B cell (primary cell): ENCODE measurements at regions not wholly inside any gene's neighbourhood (a gene's known extent, or its start where the extent isn't known, plus 50 kb on each side); places are given as distances from the start of the nearest gene placed in this dataset.

Source experiments
- ATAC-seq: fragments of 200-7000 bp; cut with Tn5 transposase; one replicate; pipeline ENCODE4 v1.10.0; 2021; ENCODE audit warnings: low read depth, mild to moderate bottlenecking, moderate number of reproducible peaks, moderate library complexity
- CTCF ChIA-PET: fragments of 350-600 bp; sonication (Branson Sonifier 250); formaldehyde crosslinking; loops from one replicate; lab custom pipeline; 2021; ENCODE audit warnings: antibody characterized with exemption, inconsistent platforms; lab: Charles Lee
- POLR2A ChIA-PET: fragments of 350-600 bp; sonication (Branson Sonifier 250); formaldehyde crosslinking; loops from one replicate; lab custom pipeline; 2021; ENCODE audit warnings: antibody characterized with exemption; lab: Charles Lee
- DNase-seq: peaks from one replicate; pipeline ENCODE4 v3.0.0; 2013
- H2AFZ ChIP-seq: 2 replicates; pipeline ENCODE4 v1.6.1; 2012; ENCODE audit warnings: mild to moderate bottlenecking, low read depth, low read length; ENCODE audit not compliant: insufficient read depth, poor library complexity, severe bottlenecking
- H3K27ac ChIP-seq, 2 donors: 1 replicate in 1 of 2; 2 replicates in 1 of 2; pipeline ENCODE4 v1.5.1; 2012 to 2013; ENCODE audit warnings: low read length in 2 of 2, mild to moderate bottlenecking in 2 of 2, moderate library complexity in 1 of 2
- H3K27me3 ChIP-seq, 4 experiments: fragments of 200-600 bp in 1 of 4; sonication (generic) in 1 of 4; replicated peaks in 1 of 4; 1 replicate in 2 of 4; 2 replicates in 2 of 4; pipeline versions ENCODE4 v1.6.1 to v1.7.0; 2013 to 2016; ENCODE audit warnings: low read length in 3 of 4, mild to moderate bottlenecking in 2 of 4, mixed read lengths in 1 of 4, moderate library complexity in 1 of 4; ENCODE audit not compliant: insufficient read depth in 4 of 4, control insufficient read depth in 3 of 4; ENCODE audit errors: control extremely low read depth in 1 of 4
- H3K36me3 ChIP-seq, 2 experiments: replicated peaks in 1 of 2; 1 replicate in 1 of 2; 2 replicates in 1 of 2; pipeline versions ENCODE4 v1.6.1 to v1.7.1; 2013; ENCODE audit warnings: low read length in 1 of 2; ENCODE audit not compliant: insufficient read depth in 2 of 2, control insufficient read depth in 1 of 2; ENCODE audit errors: control extremely low read depth in 1 of 2, extremely low read depth in 1 of 2
- H3K4me1 ChIP-seq, 2 donors: fragments of 200-600 bp in 1 of 2; sonication (generic) in 1 of 2; 1 replicate in 1 of 2; 2 replicates in 1 of 2; pipeline versions ENCODE4 v1.5.1 to v1.6.1; 2013 to 2017; ENCODE audit warnings: low read length in 2 of 2; ENCODE audit not compliant: control insufficient read depth in 2 of 2, insufficient read depth in 2 of 2
- H3K4me2 ChIP-seq: replicated peaks from 2 replicates; pipeline ENCODE3; 2012; ENCODE audit warnings: mild to moderate bottlenecking, low read depth, low read length; ENCODE audit not compliant: poor library complexity, severe bottlenecking
- H3K4me3 ChIP-seq, 5 experiments: fragments of 200-600 bp in 1 of 5; sonication (generic) in 1 of 5; 1 replicate in 3 of 5; 2 replicates in 2 of 5; pipeline versions ENCODE4 v1.5.1 to v1.7.0; 2011 to 2016; ENCODE audit warnings: low read length in 4 of 5, mild to moderate bottlenecking in 4 of 5, low read depth in 2 of 5, control low read depth in 1 of 5, moderate library complexity in 1 of 5; ENCODE audit not compliant: insufficient read depth in 1 of 5; ENCODE audit errors: control extremely low read depth in 1 of 5, extremely low read depth in 1 of 5
- H3K79me2 ChIP-seq: fragments of 200-600 bp; sonication (generic); one replicate; pipeline ENCODE4 v1.6.0; 2016; ENCODE audit warnings: low read length; ENCODE audit not compliant: control insufficient read depth, insufficient read depth
- H3K9ac ChIP-seq: fragments of 200-600 bp; sonication (generic); 2 replicates; pipeline ENCODE4 v1.6.1; 2017; ENCODE audit warnings: mild to moderate bottlenecking, low read length, moderate library complexity
- H3K9me3 ChIP-seq, 3 donors: one replicate each; pipeline versions ENCODE4 v1.6.1 to v1.7.1; 2013; ENCODE audit warnings: low read length in 2 of 3; ENCODE audit not compliant: control insufficient read depth in 2 of 3, insufficient read depth in 1 of 3; ENCODE audit errors: control extremely low read depth in 1 of 3
- H4K20me1 ChIP-seq: 2 replicates; pipeline ENCODE4 v1.6.0; 2012; ENCODE audit warnings: mild to moderate bottlenecking, low read length; ENCODE audit not compliant: insufficient read depth, control insufficient read depth, poor library complexity, severe bottlenecking
- H3K27ac Mint-ChIP-seq: one replicate; pipeline ENCODE4 v1.8.0; 2021; ENCODE audit warnings: mixed read lengths
- H3K27me3 Mint-ChIP-seq: one replicate; pipeline ENCODE4 v1.8.0; 2021; ENCODE audit warnings: mixed read lengths
- H3K4me1 Mint-ChIP-seq: one replicate; pipeline ENCODE4 v1.8.0; 2021; ENCODE audit warnings: mixed read lengths
- H3K4me3 Mint-ChIP-seq: one replicate; pipeline ENCODE4 v1.8.0; 2021; ENCODE audit warnings: mixed read lengths
- H3K9me3 Mint-ChIP-seq: one replicate; pipeline ENCODE4 v1.8.0; 2022; ENCODE audit warnings: mixed read lengths; ENCODE audit not compliant: insufficient read depth
- EZH2 ChIP-seq: IDR thresholded peaks from 2 replicates; pipeline ENCODE4 v1.6.1; 2012; ENCODE audit warnings: borderline replicate concordance, low read depth, mild to moderate bottlenecking, moderate library complexity, low read length; ENCODE audit not compliant: insufficient read depth, poor library complexity, severe bottlenecking
- WGBS: methylation state at CpG from one replicate; pipeline ENCODE4 v1.1.5; 2013; ENCODE audit warnings: missing lambda C conversion rate; ENCODE audit not compliant: insufficient coverage; 5-methylcytosine and 5-hydroxymethylcytosine counted together
- intact Hi-C: fragments of 100-400 bp; cut with micrococcal nuclease; formaldehyde crosslinking; loops from one replicate; pipeline ENCODE4 v1.10.0; 2022
- TF ChIP-seq, protein P1 (sequence below): fragments of 200-600 bp; IDR thresholded peaks from one replicate; pipeline ENCODE4 v1.8.0; 2022; ENCODE audit warnings: antibody characterized with exemption, mild to moderate bottlenecking

DNA sequence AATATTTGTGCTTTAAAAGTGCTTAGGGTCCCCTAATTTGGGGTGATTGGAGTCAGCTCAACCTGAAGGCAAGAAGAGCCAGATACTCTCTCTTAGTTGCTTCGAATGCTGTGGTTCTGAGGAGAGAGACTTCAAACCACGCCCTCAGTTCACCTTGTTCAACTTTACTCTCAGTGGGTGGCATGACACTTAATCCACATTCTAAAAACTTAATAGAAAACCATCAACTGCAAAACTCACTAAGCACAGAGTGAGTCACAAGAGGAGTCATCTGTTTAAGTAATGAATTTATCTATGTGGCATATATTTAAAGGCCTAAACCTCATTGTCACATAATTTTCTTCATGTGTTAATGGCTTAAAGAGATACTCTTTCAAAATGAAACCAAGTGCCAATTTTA is 99.5 kb upstream of the SLC4A4 start:
- H3K27ac ChIP-seq: no peak overlapping the region
- ATAC-seq (no peak), DNase-seq (no peak)
- WGBS: 60% methylated on average over 1 of the region's 2 CpGs
- no peak overlapping the region for H3K4me2 ChIP-seq
- no peaks in the 10 kb centered on the region for H4K20me1 ChIP-seq
- intact Hi-C loops: no loop called here
- no peaks in the 10 kb centered on the region for H3K9me3 ChIP-seq
- no peaks in the 10 kb centered on the region for H3K9me3 Mint-ChIP-seq
- POLR2A ChIA-PET: no interaction called here
- no peaks in the 10 kb centered on the region for H3K27me3 ChIP-seq
- H3K27me3 Mint-ChIP-seq: peaks cover 7% of the 10 kb centered on the region
- no peak overlapping the region for H2AFZ ChIP-seq
- no peaks in the 10 kb centered on the region for H3K4me1 Mint-ChIP-seq
- no peaks in the 10 kb centered on the region for H3K36me3 ChIP-seq
- H3K27ac Mint-ChIP-seq: no peak overlapping the region
- no peak for TF ChIP-seq EZH2
- TF ChIP-seq, protein P1, sequence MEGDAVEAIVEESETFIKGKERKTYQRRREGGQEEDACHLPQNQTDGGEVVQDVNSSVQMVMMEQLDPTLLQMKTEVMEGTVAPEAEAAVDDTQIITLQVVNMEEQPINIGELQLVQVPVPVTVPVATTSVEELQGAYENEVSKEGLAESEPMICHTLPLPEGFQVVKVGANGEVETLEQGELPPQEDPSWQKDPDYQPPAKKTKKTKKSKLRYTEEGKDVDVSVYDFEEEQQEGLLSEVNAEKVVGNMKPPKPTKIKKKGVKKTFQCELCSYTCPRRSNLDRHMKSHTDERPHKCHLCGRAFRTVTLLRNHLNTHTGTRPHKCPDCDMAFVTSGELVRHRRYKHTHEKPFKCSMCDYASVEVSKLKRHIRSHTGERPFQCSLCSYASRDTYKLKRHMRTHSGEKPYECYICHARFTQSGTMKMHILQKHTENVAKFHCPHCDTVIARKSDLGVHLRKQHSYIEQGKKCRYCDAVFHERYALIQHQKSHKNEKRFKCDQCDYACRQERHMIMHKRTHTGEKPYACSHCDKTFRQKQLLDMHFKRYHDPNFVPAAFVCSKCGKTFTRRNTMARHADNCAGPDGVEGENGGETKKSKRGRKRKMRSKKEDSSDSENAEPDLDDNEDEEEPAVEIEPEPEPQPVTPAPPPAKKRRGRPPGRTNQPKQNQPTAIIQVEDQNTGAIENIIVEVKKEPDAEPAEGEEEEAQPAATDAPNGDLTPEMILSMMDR: no peak
- H3K4me3 Mint-ChIP-seq: no peak overlapping the region
- H3K4me3 ChIP-seq: no peak overlapping the region
- CTCF ChIA-PET: interaction anchor here (2.5 kb wide), 1 partner anchor 10 kb away, joined by 6 read pairs; no protein-coding TSS in a partner anchor
- no peak overlapping the region for H3K9ac ChIP-seq
- H3K4me1 ChIP-seq: no peaks in the 10 kb centered on the region
- H3K79me2 ChIP-seq: no peaks in the 10 kb centered on the region

DNA sequence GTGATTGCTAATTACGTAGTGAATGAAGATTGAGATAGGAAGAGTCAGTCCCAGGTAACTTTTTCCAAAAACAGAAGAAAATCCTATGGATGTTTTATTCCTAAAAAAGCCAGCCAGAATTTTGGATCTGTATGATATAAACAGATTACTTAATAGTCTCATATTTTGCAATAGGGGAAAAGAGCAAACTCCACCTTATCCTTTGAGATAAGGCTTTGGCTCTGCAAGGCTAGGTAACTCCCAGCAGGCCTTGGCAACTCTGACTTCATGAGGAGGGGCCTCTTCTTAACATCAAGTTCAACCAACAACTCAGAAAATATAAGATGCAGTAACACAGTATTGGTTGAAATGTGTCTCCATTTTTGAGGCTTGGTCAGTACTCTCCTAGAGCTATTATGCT is 98.7 kb upstream of the SLC4A4 start:
- WGBS: no CpG with 5 or more reads among the region's 1 CpG
- H3K4me3 ChIP-seq: no peak overlapping the region
- DNase-seq (no peak), ATAC-seq (no peak)
- Mint-ChIP-seq H3K4me3 (no peak overlapping the region), H3K4me1 (no peaks in the 10 kb centered on the region), H3K27me3 (peaks cover 7% of the 10 kb centered on the region), H3K9me3 (no peaks in the 10 kb centered on the region), H3K27ac (no peak overlapping the region)
- H3K9ac ChIP-seq: no peak overlapping the region
- no peak overlapping the region for H3K27ac ChIP-seq
- no peaks in the 10 kb centered on the region for H3K36me3 ChIP-seq
- intact Hi-C loops: no loop called here
- H3K4me1 ChIP-seq: no peaks in the 10 kb centered on the region
- H3K27me3 ChIP-seq: no peaks in the 10 kb centered on the region
- CTCF ChIA-PET: interaction anchor here (0.6 kb wide), 1 partner anchor 233 kb away, joined by 3 read pairs; no protein-coding TSS in a partner anchor
- H2AFZ ChIP-seq: no peak overlapping the region
- no peak for TF ChIP-seq EZH2
- TF ChIP-seq, protein P1: no peak
- H3K79me2 ChIP-seq: no peaks in the 10 kb centered on the region
- no peaks in the 10 kb centered on the region for H4K20me1 ChIP-seq
- H3K9me3 ChIP-seq: no peaks in the 10 kb centered on the region
- no peak overlapping the region for H3K4me2 ChIP-seq
- POLR2A ChIA-PET: no interaction called here
